Loucy (cell line): ENCODE measurements at regions not wholly inside any gene's neighbourhood (a gene's known extent, or its start where the extent isn't known, plus 50 kb on each side); places are given as distances from the start of the nearest gene placed in this dataset.

Experiments
- H2AFZ ChIP-seq: fragments of 200-600 bp; sonication (generic); 2 replicates; pipeline ENCODE4 v1.6.0; 2016; ENCODE audit warnings: antibody characterized with exemption, mild to moderate bottlenecking, low read length, moderate library complexity
- H3F3A ChIP-seq: fragments of 200-600 bp; 2 replicates; pipeline ENCODE4 v1.6.0; 2016; ENCODE audit warnings: antibody characterized with exemption, low read depth, mild to moderate bottlenecking
- H3K27me3 ChIP-seq: fragments of 200-600 bp; sonication (generic); 2 replicates; pipeline ENCODE4 v1.6.1; 2014; ENCODE audit warnings: low read length, mild to moderate bottlenecking; ENCODE audit not compliant: insufficient read depth, poor library complexity, severe bottlenecking
- H3K36me3 ChIP-seq: fragments of 200-600 bp; sonication (generic); 2 replicates; pipeline ENCODE4 v1.6.1; 2016; ENCODE audit warnings: low read length; ENCODE audit not compliant: insufficient read depth
- H3K4me1 ChIP-seq: fragments of 200-600 bp; sonication (generic); 2 replicates; pipeline ENCODE4 v1.5.1; 2014; ENCODE audit warnings: low read length, mild to moderate bottlenecking; ENCODE audit not compliant: insufficient read depth, poor library complexity, severe bottlenecking
- H3K4me2 ChIP-seq: fragments of 200-600 bp; sonication (generic); 2 replicates; pipeline ENCODE4 v1.6.0; 2014; ENCODE audit warnings: antibody characterized with exemption, low read length, low read depth, mild to moderate bottlenecking; ENCODE audit not compliant: poor library complexity, severe bottlenecking
- H3K4me3 ChIP-seq: fragments of 200-600 bp; sonication (generic); 2 replicates; pipeline ENCODE4 v1.5.1; 2014; ENCODE audit warnings: low read length, mild to moderate bottlenecking, mixed read lengths; ENCODE audit not compliant: poor library complexity, severe bottlenecking
- H3K79me2 ChIP-seq: fragments of 200-600 bp; sonication (generic); 2 replicates; pipeline ENCODE4 v1.6.1; 2014; ENCODE audit warnings: low read length; ENCODE audit not compliant: insufficient read depth
- H3K9ac ChIP-seq: fragments of 200-600 bp; sonication (generic); 2 replicates; pipeline ENCODE4 v1.6.0; 2014; ENCODE audit warnings: mild to moderate bottlenecking, low read depth, low read length, moderate library complexity; ENCODE audit not compliant: poor library complexity, severe bottlenecking
- H3K9me2 ChIP-seq: fragments of 200-600 bp; sonication (generic); replicated peaks from 2 replicates; pipeline ENCODE4 v1.6.1; 2016; ENCODE audit warnings: low read depth, low read length, mixed read lengths
- H3K9me3 ChIP-seq: fragments of 200-600 bp; sonication (generic); 2 replicates; pipeline ENCODE4 v1.6.1; 2014; ENCODE audit warnings: mild to moderate bottlenecking, antibody characterized with exemption, low read length, low read depth; ENCODE audit not compliant: insufficient read depth
- H4K20me1 ChIP-seq: fragments of 200-600 bp; sonication (generic); 2 replicates; pipeline ENCODE4 v1.6.0; 2014; ENCODE audit warnings: antibody characterized with exemption, low read length, mild to moderate bottlenecking; ENCODE audit not compliant: insufficient read depth, poor library complexity, severe bottlenecking
- EZH2phosphoT487 ChIP-seq: fragments of 200-600 bp; IDR thresholded peaks from 2 replicates; pipeline ENCODE4 v1.6.1; 2018; ENCODE audit warnings: antibody characterized with exemption, mild to moderate bottlenecking, moderate library complexity, borderline replicate concordance
- TF ChIP-seq, protein P1 (sequence below): fragments of 200-600 bp; sonication (generic); conservative IDR thresholded peaks from 2 replicates; pipeline ENCODE4 v1.5.1; 2014; ENCODE audit warnings: mild to moderate bottlenecking, antibody characterized with exemption, low read length

DNA sequence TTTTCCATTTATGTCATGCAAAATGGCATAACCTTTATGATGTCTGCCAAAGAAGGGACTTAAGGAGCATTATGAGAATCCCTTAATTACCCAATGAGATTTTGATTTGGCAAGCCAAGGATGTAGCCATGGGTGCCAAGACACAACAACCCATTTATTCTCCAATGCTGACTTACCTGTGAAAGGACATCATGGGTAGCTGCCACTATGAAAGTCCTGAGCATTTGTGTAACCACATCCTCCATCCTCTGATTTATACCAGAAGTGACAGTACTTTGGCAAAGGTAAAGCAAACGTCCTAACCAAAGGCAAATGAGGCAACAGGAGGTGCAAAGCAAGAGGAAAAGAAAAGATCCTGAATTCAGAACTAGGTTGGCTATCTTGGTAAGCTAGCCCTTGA is 87.3 kb upstream of the EMCN start:
- no peak overlapping the region for H3K4me3 ChIP-seq
- peaks cover 2% of the 10 kb centered on the region for H3K4me1 ChIP-seq
- no peaks in the 10 kb centered on the region for H3K36me3 ChIP-seq
- no peaks in the 10 kb centered on the region for H4K20me1 ChIP-seq
- no peaks in the 10 kb centered on the region for H3K27me3 ChIP-seq
- H2AFZ ChIP-seq = no peak overlapping the region
- no peaks in the 10 kb centered on the region for H3K79me2 ChIP-seq
- no peaks in the 10 kb centered on the region for H3F3A ChIP-seq
- no peak overlapping the region for H3K9ac ChIP-seq
- H3K9me3 ChIP-seq = no peaks in the 10 kb centered on the region
- no peak overlapping the region for H3K4me2 ChIP-seq
- H3K9me2 ChIP-seq = no peaks in the 10 kb centered on the region
- TF ChIP-seq, protein P1, sequence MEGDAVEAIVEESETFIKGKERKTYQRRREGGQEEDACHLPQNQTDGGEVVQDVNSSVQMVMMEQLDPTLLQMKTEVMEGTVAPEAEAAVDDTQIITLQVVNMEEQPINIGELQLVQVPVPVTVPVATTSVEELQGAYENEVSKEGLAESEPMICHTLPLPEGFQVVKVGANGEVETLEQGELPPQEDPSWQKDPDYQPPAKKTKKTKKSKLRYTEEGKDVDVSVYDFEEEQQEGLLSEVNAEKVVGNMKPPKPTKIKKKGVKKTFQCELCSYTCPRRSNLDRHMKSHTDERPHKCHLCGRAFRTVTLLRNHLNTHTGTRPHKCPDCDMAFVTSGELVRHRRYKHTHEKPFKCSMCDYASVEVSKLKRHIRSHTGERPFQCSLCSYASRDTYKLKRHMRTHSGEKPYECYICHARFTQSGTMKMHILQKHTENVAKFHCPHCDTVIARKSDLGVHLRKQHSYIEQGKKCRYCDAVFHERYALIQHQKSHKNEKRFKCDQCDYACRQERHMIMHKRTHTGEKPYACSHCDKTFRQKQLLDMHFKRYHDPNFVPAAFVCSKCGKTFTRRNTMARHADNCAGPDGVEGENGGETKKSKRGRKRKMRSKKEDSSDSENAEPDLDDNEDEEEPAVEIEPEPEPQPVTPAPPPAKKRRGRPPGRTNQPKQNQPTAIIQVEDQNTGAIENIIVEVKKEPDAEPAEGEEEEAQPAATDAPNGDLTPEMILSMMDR = no peak
- no peak for TF ChIP-seq EZH2phosphoT487

DNA sequence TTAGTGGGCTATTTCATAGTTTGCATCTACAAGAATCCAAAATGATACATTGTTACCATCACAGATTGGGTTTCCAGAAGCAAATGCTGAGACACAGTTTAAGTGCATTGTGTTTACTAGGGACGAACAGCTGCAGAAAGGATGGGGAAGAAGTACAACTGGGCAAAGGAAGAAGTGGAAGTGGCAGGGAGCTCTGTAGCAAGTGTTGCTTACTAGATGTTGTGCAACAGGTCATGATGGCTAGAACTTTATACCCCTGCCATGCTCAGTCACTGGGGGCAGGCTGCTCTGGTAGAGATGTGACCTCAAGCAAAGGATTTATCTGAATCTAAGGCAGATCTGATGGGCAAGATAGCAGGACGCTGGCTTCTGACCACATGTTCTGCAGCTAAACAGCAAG is 76.1 kb upstream of the EMCN start:
- Histone ChIP-seq H3K4me3 (no peak overlapping the region), H2AFZ (no peak overlapping the region), H3F3A (no peaks in the 10 kb centered on the region), H3K9me3 (no peaks in the 10 kb centered on the region), H3K27me3 (no peaks in the 10 kb centered on the region), H3K36me3 (no peaks in the 10 kb centered on the region), H3K79me2 (no peaks in the 10 kb centered on the region), H3K9me2 (no peaks in the 10 kb centered on the region), H3K4me1 (no peaks in the 10 kb centered on the region), H3K9ac (no peak overlapping the region), H3K4me2 (no peak overlapping the region), H4K20me1 (no peaks in the 10 kb centered on the region)
- TF ChIP-seq, protein P1 = no peak
- no peak for TF ChIP-seq EZH2phosphoT487

DNA sequence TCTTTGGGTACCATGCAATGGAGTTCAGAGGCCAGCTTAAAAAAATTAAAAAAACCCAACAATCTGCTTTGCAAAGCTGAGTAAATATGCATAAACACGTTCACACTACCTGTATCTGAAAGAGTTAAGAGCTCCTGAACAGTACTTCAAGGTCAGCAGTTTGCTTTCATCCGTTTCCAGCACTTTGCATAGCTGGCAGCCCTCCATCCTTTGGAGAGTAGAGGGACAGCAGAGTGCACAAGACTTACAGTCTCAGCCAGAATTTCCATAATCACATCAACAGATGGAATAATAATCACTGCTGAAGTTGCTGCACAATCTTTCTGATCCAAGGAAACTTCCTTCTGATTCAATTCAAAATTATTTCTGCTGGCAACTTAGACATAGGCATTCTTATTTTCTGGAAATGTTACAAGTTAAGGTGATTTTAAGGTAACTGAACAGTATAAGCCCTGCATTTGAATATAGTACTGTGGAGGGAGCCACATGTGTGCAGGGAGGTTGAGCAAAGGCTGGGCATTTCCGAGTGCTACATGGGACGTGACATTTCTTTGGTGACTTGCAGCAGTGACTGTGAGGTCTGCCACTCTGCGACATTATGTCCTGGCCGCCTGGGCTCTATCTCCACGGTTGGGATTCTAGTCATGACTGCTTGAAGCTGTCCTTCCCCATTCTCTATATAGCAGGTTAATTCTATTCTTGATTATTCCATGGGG is 73.5 kb upstream of the EMCN start:
- H3K27me3 ChIP-seq = no peaks in the 10 kb centered on the region
- no peaks in the 10 kb centered on the region for H3K36me3 ChIP-seq
- no peaks in the 10 kb centered on the region for H3K9me2 ChIP-seq
- H3F3A ChIP-seq = no peaks in the 10 kb centered on the region
- H4K20me1 ChIP-seq = no peaks in the 10 kb centered on the region
- no peaks in the 10 kb centered on the region for H3K79me2 ChIP-seq
- no peaks in the 10 kb centered on the region for H3K9me3 ChIP-seq
- no peak overlapping the region for H3K9ac ChIP-seq
- H3K4me1 ChIP-seq = peaks cover 6% of the 10 kb centered on the region
- H3K4me2 ChIP-seq = no peak overlapping the region
- no peak overlapping the region for H2AFZ ChIP-seq
- H3K4me3 ChIP-seq = no peak overlapping the region
- TF ChIP-seq EZH2phosphoT487 = no peak
- TF ChIP-seq, protein P1 = no peak
